OCI-LY3 (cell line): ENCODE measurements at regions not wholly inside any gene's neighbourhood (a gene's known extent, or its start where the extent isn't known, plus 50 kb on each side); places are given as distances from the start of the nearest gene placed in this dataset.

ENCODE experiments used
- H2AFZ ChIP-seq: fragments of 200-600, 300-600 bp; shearing (Covaris generic); 2 replicates; pipeline ENCODE4 v1.6.0; 2014; ENCODE audit warnings: antibody characterized with exemption, low read depth, low read length
- H3K27ac ChIP-seq: fragments of 200-600, 300-600 bp; sonication (generic); 2 replicates; pipeline ENCODE4 v1.5.1; 2014; ENCODE audit warnings: mild to moderate bottlenecking, low read length, moderate library complexity, mixed read lengths
- H3K27me3 ChIP-seq: fragments of 200-600, 300-600 bp; sonication (generic); 2 replicates; pipeline ENCODE4 v1.6.1; 2014; ENCODE audit warnings: low read depth, low read length, mixed read lengths
- H3K36me3 ChIP-seq: fragments of 200-600, 300-600 bp; sonication (generic); replicated peaks from 2 replicates; pipeline ENCODE3; 2014; ENCODE audit warnings: low read depth, low read length, mixed read lengths
- H3K4me1 ChIP-seq: fragments of 300-600, 200-600 bp; sonication (generic); 2 replicates; pipeline ENCODE4 v1.6.1; 2014; ENCODE audit warnings: low read length, mixed read lengths
- H3K4me2 ChIP-seq: fragments of 200-600, 300-600 bp; sonication (generic); 2 replicates; pipeline ENCODE4 v1.6.1; 2014; ENCODE audit warnings: low read length, mixed read lengths
- H3K4me3 ChIP-seq: fragments of 300-600, 200-600 bp; sonication (generic); 2 replicates; pipeline ENCODE4 v1.5.1; 2014; ENCODE audit warnings: antibody characterized with exemption, mild to moderate bottlenecking, low read length, moderate library complexity
- H3K79me2 ChIP-seq: fragments of 300-600, 200-600 bp; shearing (Covaris generic); 2 replicates; pipeline ENCODE4 v1.6.1; 2014; ENCODE audit warnings: mild to moderate bottlenecking, low read length, mixed read lengths
- H3K9ac ChIP-seq: fragments of 300-600, 200-600 bp; shearing (Covaris generic); 2 replicates; pipeline ENCODE4 v1.6.0; 2014; ENCODE audit warnings: mild to moderate bottlenecking, low read length, moderate library complexity
- H3K9me3 ChIP-seq: fragments of 200-600, 300-600 bp; shearing (Covaris generic); 2 replicates; pipeline ENCODE4 v1.6.1; 2014; ENCODE audit warnings: low read length, mixed read lengths; ENCODE audit not compliant: insufficient read depth
- H4K20me1 ChIP-seq: fragments of 200-600, 300-600 bp; sonication (generic); 2 replicates; pipeline ENCODE4 v1.6.1; 2016; ENCODE audit warnings: low read length, mixed read lengths; ENCODE audit not compliant: insufficient read depth
- EZH2phosphoT487 ChIP-seq: fragments of 200-600 bp; shearing (Covaris generic); IDR thresholded peaks from 2 replicates; pipeline ENCODE4 v1.6.1; 2018; ENCODE audit warnings: antibody characterized with exemption, mixed run types, low read depth
- TF ChIP-seq, protein P1 (sequence below): fragments of 200-600, 300-600 bp; sonication (generic); IDR thresholded peaks from 2 replicates; pipeline ENCODE4 v1.5.1; 2014; ENCODE audit warnings: antibody characterized with exemption, low read length, low read depth

DNA sequence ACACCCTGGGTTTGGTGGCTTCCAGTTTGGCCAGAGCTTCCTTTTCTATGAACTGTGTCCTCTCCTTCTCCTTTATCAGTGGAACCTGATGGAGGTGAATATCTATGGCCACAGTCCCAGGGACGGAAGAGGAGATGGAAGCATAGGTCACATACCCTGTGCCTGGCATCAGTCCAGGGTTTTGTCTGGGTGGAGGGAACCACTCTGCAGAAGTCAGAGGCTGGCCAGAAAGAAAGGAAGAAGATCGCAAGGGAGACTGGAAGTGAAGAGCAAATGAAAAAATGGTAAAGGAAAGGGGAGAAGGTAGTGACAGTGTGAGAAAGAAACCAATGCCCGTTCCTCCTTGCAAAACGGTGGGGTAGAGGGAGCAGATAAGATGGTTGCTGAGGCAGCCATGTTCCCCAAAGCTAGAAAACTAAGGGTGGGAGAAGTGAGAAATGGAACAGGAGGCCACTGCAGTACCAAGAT is 77.9 kb upstream of the HECW1 start:
- H3K79me2 ChIP-seq = no peaks in the 10 kb centered on the region
- no peaks in the 10 kb centered on the region for H4K20me1 ChIP-seq
- H2AFZ ChIP-seq = no peak overlapping the region
- no peak overlapping the region for H3K27ac ChIP-seq
- peaks cover 3% of the 10 kb centered on the region; the same call in 1 of the 2 replicates for H3K9me3 ChIP-seq
- no peak overlapping the region for H3K4me2 ChIP-seq
- no peak overlapping the region for H3K4me3 ChIP-seq
- H3K9ac ChIP-seq = no peak overlapping the region
- no peak for TF ChIP-seq EZH2phosphoT487
- TF ChIP-seq, protein P1, sequence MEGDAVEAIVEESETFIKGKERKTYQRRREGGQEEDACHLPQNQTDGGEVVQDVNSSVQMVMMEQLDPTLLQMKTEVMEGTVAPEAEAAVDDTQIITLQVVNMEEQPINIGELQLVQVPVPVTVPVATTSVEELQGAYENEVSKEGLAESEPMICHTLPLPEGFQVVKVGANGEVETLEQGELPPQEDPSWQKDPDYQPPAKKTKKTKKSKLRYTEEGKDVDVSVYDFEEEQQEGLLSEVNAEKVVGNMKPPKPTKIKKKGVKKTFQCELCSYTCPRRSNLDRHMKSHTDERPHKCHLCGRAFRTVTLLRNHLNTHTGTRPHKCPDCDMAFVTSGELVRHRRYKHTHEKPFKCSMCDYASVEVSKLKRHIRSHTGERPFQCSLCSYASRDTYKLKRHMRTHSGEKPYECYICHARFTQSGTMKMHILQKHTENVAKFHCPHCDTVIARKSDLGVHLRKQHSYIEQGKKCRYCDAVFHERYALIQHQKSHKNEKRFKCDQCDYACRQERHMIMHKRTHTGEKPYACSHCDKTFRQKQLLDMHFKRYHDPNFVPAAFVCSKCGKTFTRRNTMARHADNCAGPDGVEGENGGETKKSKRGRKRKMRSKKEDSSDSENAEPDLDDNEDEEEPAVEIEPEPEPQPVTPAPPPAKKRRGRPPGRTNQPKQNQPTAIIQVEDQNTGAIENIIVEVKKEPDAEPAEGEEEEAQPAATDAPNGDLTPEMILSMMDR = no peak
- H3K27me3 ChIP-seq = no peaks in the 10 kb centered on the region
- H3K36me3 ChIP-seq = peaks cover 7% of the 10 kb centered on the region
- no peaks in the 10 kb centered on the region for H3K4me1 ChIP-seq

DNA sequence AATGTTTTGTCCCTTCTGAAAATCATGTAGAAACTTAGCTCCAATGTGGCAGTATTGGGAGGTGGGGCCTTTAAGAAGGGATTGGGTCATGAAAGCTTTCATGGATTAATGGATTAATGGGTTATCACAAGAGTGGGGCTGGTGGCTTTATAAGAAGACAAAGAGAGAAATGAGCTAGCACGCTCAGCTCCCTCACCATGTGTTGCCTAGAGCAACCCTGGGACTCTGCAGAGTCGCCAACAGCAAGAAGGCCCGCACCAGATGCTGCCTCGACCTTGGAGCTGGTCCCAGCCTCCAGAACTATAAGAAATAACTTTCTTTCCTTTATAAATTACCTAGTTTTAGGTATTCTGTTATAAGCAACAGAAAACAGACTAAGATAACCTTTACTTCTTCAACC is 74.9 kb upstream of the HECW1 start:
- peaks cover 7% of the 10 kb centered on the region for H3K36me3 ChIP-seq
- no peaks in the 10 kb centered on the region for H3K27me3 ChIP-seq
- no peak overlapping the region for H3K4me2 ChIP-seq
- no peaks in the 10 kb centered on the region for H3K79me2 ChIP-seq
- no peak overlapping the region for H3K9ac ChIP-seq
- no peaks in the 10 kb centered on the region for H4K20me1 ChIP-seq
- H3K4me3 ChIP-seq = no peak overlapping the region
- H2AFZ ChIP-seq = no peak overlapping the region
- H3K27ac ChIP-seq = no peak overlapping the region
- H3K4me1 ChIP-seq = no peaks in the 10 kb centered on the region
- peaks cover 3% of the 10 kb centered on the region; the same call in 1 of the 2 replicates for H3K9me3 ChIP-seq
- TF ChIP-seq, protein P1 = no peak
- no peak for TF ChIP-seq EZH2phosphoT487

DNA sequence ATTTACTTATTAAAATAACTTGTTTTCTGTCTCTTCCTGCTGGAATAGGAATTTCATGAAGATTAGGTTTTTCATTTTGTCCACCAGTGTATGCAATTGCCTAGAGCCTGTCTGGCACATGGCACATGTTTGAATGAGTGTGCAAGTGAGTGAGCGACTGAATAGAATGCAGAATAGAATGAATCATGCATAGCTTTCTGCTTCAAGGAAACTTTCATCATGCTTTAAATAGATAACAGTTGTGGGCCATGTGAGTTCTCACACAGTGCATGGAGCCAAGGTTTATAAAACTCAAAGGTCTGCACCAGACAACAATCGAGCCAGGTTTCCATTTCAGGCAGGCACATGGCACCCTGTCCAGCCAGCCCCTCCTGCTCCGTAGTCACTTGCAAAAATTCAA is 74.2 kb upstream of the HECW1 start:
- Histone ChIP-seq H3K4me3 (no peak overlapping the region), H3K4me1 (no peaks in the 10 kb centered on the region), H4K20me1 (no peaks in the 10 kb centered on the region), H2AFZ (no peak overlapping the region), H3K27ac (no peak overlapping the region), H3K36me3 (peaks cover 7% of the 10 kb centered on the region), H3K79me2 (no peaks in the 10 kb centered on the region), H3K4me2 (no peak overlapping the region), H3K27me3 (no peaks in the 10 kb centered on the region), H3K9ac (no peak overlapping the region), H3K9me3 (peaks cover 3% of the 10 kb centered on the region; the same call in 1 of the 2 replicates)
- TF ChIP-seq, protein P1 = no peak
- no peak for TF ChIP-seq EZH2phosphoT487

DNA sequence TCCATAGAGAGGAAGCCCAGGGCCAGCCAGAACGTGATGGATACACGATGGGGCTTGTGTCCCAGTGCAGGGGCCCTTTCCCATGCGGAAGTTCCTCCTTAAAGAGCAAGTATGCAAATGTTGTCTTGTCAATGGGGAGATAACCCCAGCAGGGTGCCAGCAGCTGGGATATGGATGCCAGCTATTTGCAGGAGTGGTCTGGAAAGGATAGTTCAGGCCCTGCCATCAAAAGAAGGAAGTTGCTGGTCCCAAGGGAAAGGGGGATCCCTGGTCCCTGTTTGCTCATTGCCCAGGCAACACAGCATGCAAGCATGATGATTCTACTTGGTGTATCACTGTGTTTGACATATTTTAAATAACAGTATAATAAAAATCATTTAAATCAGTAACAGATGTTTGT is 73.1 kb upstream of the HECW1 start:
- H4K20me1 ChIP-seq = no peaks in the 10 kb centered on the region
- no peak overlapping the region for H3K4me2 ChIP-seq
- H3K27ac ChIP-seq = no peak overlapping the region
- H3K9me3 ChIP-seq = peaks cover 3% of the 10 kb centered on the region; the same call in 1 of the 2 replicates
- H2AFZ ChIP-seq = no peak overlapping the region
- TF ChIP-seq, protein P1 = no peak
- TF ChIP-seq EZH2phosphoT487 = no peak
- no peak overlapping the region for H3K9ac ChIP-seq
- H3K4me3 ChIP-seq = no peak overlapping the region
- H3K36me3 ChIP-seq = peaks cover 7% of the 10 kb centered on the region
- H3K4me1 ChIP-seq = no peaks in the 10 kb centered on the region
- H3K27me3 ChIP-seq = no peaks in the 10 kb centered on the region
- no peaks in the 10 kb centered on the region for H3K79me2 ChIP-seq
